22Rv1 (cell line): ENCODE measurements at regions not wholly inside any gene's neighbourhood (a gene's known extent, or its start where the extent isn't known, plus 50 kb on each side); places are given as distances from the start of the nearest gene placed in this dataset.

Experiments
- ZFX ChIP-seq: fragments of 450-650 bp; IDR thresholded peaks from 2 replicates; pipeline ENCODE4 v1.6.1; 2017; ENCODE audit warnings: antibody characterized with exemption, borderline replicate concordance
- TF ChIP-seq, protein P1 (sequence below): fragments of 450-650 bp; IDR thresholded peaks from 2 replicates; pipeline ENCODE4 v1.5.1; 2017; ENCODE audit warnings: mild to moderate bottlenecking

- TF ChIP-seq, protein P1, sequence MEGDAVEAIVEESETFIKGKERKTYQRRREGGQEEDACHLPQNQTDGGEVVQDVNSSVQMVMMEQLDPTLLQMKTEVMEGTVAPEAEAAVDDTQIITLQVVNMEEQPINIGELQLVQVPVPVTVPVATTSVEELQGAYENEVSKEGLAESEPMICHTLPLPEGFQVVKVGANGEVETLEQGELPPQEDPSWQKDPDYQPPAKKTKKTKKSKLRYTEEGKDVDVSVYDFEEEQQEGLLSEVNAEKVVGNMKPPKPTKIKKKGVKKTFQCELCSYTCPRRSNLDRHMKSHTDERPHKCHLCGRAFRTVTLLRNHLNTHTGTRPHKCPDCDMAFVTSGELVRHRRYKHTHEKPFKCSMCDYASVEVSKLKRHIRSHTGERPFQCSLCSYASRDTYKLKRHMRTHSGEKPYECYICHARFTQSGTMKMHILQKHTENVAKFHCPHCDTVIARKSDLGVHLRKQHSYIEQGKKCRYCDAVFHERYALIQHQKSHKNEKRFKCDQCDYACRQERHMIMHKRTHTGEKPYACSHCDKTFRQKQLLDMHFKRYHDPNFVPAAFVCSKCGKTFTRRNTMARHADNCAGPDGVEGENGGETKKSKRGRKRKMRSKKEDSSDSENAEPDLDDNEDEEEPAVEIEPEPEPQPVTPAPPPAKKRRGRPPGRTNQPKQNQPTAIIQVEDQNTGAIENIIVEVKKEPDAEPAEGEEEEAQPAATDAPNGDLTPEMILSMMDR, result no peak
- no peak for TF ChIP-seq ZFX
Observed at GRCh38 chr12:107581619-107582015, 104.0 kb upstream of the PWP1 start.
